NCI-H82 treated with DMSO at 0.1 percent for 48 hours (cell line): ENCODE measurements at regions not wholly inside any gene's neighbourhood (a gene's known extent, or its start where the extent isn't known, plus 50 kb on each side); places are given as distances from the start of the nearest gene placed in this dataset.
"Not testable (repeated sequence)": the region's sequence is repeated elsewhere in the genome, so short reads cannot be mapped to it uniquely, and the experiment has no call there.

Experiments
- DNase-seq: peaks from one replicate; lab custom pipeline; 2025; ENCODE audit not compliant: unreplicated experiment; lab: John Stamatoyannopoulos, UW

GRCh38 chr18:55907453-55908175 lies 319.6 kb upstream of the TCF4 start:
- DNase-seq: no peak

- DNase-seq: no peak
Measured at GRCh38 chr18:55906536-55906935, 318.5 kb upstream of the TCF4 start.

GRCh38 chr18:55903911-55904310 lies 315.9 kb upstream of the TCF4 start:
- no peak for DNase-seq

GRCh38 chr18:55900380-55900779 lies 312.4 kb upstream of the TCF4 start:
- DNase-seq: no peak

- no peak for DNase-seq
Measured at GRCh38 chr18:55897091-55897689, 309.2 kb upstream of the TCF4 start.

GRCh38 chr18:55893948-55894347 lies 306.0 kb upstream of the TCF4 start:
- DNase-seq: no peak

DNA sequence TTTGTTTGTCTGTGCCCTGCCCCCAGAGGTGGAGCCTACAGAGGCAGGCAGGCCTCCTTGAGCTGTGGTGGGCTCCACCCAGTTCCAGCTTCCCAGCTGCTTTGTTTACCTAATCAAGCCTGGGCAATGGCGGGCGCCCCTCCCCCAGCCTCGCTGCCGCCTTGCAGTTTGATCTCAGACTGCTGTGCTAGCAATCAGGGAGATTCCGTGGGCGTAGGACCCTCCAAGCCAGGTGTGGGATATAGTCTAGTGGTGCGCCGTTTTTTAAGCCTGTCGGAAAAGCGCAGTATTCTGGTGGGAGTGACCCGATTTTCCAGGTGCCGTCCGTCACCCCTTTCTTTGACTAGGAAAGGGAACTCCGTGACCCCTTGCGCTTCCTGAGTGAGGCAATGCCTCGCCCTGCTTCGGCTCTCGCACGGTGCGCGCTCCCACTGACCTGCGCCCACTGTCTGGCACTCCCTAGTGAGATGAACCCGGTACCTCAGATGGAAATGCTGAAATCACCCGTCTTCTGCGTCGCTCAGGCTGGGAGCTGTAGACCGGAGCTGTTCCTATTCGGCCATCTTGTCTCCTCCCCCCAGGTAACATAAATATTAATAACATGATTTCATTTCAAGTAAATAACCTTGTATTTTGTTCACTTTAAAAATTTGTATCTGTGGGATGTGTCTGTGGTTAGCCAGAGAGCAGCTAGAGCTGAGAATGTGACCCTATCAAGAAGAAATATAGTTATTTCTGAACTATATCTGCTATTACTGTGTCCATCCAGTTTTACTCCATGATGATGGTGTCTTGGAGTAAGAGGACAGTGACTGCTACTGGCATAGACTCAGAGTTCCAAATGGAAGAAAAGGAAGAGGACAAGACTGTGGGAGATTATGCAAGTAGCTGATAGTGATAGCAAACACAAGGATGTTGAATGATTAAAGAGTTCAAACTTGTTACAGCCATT lies 305.1 kb upstream of the TCF4 start:
- not testable (repeated sequence) for DNase-seq

GRCh38 chr18:55886886-55887285 lies 298.9 kb upstream of the TCF4 start:
- no peak for DNase-seq

GRCh38 chr18:55884498-55884897 lies 296.5 kb upstream of the TCF4 start:
- no peak for DNase-seq

GRCh38 chr18:55880617-55881016 lies 292.6 kb upstream of the TCF4 start:
- no peak for DNase-seq

GRCh38 chr18:55879331-55879730 lies 291.3 kb upstream of the TCF4 start:
- DNase-seq: no peak

- DNase-seq: no peak
Measured at GRCh38 chr18:55878224-55878623, 290.2 kb upstream of the TCF4 start.

GRCh38 chr18:55877321-55877720 lies 289.3 kb upstream of the TCF4 start:
- no peak for DNase-seq

- DNase-seq: no peak
Measured at GRCh38 chr18:55876254-55876653, 288.3 kb upstream of the TCF4 start.

GRCh38 chr18:55875371-55875901 lies 287.4 kb upstream of the TCF4 start:
- no peak for DNase-seq

GRCh38 chr18:55869556-55870501 lies 281.8 kb upstream of the TCF4 start:
- DNase-seq: no peak

GRCh38 chr18:55868909-55869308 lies 280.9 kb upstream of the TCF4 start:
- no peak for DNase-seq

- DNase-seq: no peak
Measured at GRCh38 chr18:55866886-55867285, 278.9 kb upstream of the TCF4 start.

DNA sequence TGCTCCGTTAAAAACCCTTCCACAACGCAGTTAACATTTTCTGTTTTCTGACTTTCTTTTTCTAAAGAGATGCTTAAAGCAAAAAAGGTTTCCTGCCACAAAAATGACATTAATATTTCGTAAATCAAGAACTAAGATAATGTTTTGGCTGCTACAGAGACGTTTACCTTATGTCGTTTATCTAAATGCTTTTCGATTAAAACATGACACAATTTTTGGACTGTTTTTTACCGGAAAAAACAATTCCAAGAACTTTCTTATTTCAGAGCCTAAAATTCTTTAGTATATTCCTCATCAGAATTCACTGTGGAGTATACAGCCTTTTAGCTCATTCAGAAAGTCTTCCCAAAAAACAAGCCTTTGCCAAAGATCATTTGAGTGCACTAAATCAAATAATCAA lies 278.0 kb upstream of the TCF4 start:
- DNase-seq: no peak

GRCh38 chr18:55864281-55864680 lies 276.3 kb upstream of the TCF4 start:
- no peak for DNase-seq
